ENCODE measurements at regions not wholly inside any gene's neighbourhood (a gene's known extent, or its start where the extent isn't known, plus 50 kb on each side); places are given as distances from the start of the nearest gene placed in this dataset.

DNA sequence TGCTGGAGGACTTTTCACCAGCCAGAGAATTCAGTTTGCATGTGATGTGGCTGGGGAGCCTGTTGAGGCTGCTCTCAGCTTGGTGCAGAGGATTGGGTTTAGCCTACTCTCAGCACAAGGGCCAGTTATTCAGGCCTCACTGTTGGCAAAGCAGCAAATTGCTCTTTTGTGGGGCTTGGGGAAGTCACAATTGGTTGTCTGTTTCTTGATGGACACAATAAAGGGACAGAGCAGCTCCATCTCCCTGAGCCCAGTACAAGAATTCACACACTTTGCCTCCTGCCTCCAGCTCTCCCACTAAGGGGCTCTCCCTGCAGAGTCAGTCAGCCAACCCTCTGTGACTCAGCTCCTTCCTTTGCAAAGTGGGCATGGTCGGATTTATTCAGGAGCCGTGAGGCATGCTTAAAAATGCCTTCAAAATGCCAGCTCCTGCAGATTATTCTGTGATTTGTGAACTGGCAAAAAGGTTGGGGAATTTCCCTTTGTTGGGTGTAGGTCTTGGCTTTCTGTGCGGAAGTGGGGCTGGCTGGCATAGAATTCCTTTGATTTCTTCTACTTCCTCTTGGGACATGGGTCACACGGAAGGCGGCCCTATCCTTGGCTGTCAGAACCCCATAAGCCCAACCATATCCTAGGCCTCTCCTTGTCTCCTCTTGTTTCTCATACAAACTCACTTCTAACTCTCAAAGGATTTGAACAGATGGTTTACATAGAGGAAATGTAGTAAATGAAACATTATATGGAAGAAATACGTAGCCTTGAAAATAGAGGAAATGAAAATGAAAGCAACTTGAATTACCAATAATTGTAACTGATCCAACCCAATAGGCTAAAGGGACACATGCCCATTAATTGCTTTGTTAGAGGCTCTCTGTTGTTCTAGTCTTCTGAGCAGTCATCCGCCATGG, 118.7 kb upstream of the CD180 start:
- TF ChIP-seq, protein P1, sequence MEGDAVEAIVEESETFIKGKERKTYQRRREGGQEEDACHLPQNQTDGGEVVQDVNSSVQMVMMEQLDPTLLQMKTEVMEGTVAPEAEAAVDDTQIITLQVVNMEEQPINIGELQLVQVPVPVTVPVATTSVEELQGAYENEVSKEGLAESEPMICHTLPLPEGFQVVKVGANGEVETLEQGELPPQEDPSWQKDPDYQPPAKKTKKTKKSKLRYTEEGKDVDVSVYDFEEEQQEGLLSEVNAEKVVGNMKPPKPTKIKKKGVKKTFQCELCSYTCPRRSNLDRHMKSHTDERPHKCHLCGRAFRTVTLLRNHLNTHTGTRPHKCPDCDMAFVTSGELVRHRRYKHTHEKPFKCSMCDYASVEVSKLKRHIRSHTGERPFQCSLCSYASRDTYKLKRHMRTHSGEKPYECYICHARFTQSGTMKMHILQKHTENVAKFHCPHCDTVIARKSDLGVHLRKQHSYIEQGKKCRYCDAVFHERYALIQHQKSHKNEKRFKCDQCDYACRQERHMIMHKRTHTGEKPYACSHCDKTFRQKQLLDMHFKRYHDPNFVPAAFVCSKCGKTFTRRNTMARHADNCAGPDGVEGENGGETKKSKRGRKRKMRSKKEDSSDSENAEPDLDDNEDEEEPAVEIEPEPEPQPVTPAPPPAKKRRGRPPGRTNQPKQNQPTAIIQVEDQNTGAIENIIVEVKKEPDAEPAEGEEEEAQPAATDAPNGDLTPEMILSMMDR (IDR thresholded peaks at IDR 0.05), result no peak
- TF ChIP-seq EZH2 (IDR thresholded peaks at IDR 0.05; ENCODE audit: borderline replicate concordance, insufficient read depth, low read depth, low read length, poor library complexity, severe bottlenecking), result no peak
- Histone ChIP-seq H3K4me1 (ENCODE audit: control insufficient read depth in 2 of 2, insufficient read depth in 2 of 2, low read length in 2 of 2) (peaks cover 11 to 14% of the 10 kb centered on the region in 2 donors), H2AFZ (ENCODE audit: insufficient read depth, low read depth, low read length, poor library complexity, severe bottlenecking) (peak overlapping the region; percentile 50), H3K9me3 (ENCODE audit: control extremely low read depth in 1 of 3, control insufficient read depth in 2 of 3, insufficient read depth in 1 of 3, low read length in 2 of 3) (peaks cover 0 to 10% (median 0%) of the 10 kb centered on the region in 3 donors), H3K27ac (ENCODE audit: low read length in 2 of 2) (peak overlapping the region; percentile 25 to 65), H3K4me3 (ENCODE audit: control extremely low read depth in 1 of 5, extremely low read depth in 1 of 5, insufficient read depth in 1 of 5, low read depth in 2 of 5, low read length in 4 of 5) (no peak overlapping the region), H3K79me2 (ENCODE audit: control insufficient read depth, insufficient read depth, low read length) (no peaks in the 10 kb centered on the region), H3K4me2 (replicated peaks; ENCODE audit: low read depth, low read length, poor library complexity, severe bottlenecking) (peak overlapping the region; percentile 53), H3K36me3 (replicated peaks in 1 of 2; ENCODE audit: control extremely low read depth in 1 of 2, control insufficient read depth in 1 of 2, extremely low read depth in 1 of 2, insufficient read depth in 2 of 2, low read length in 1 of 2) (no peaks in the 10 kb centered on the region), H3K9ac (ENCODE audit: low read length) (peak overlapping the region; percentile 26), H3K27me3 (replicated peaks in 1 of 4; ENCODE audit: control extremely low read depth in 1 of 4, control insufficient read depth in 3 of 4, insufficient read depth in 4 of 4, low read length in 3 of 4) (no peaks in the 10 kb centered on the region), H4K20me1 (ENCODE audit: control insufficient read depth, insufficient read depth, low read length, poor library complexity, severe bottlenecking) (no peaks in the 10 kb centered on the region)
- 86% methylated on average over 2 of the region's 7 CpGs for WGBS (ENCODE audit: insufficient coverage)
- peak overlapping the region; percentile 67 for H3K27ac Mint-ChIP-seq
- peak overlapping the region; percentile 20 for H3K4me3 Mint-ChIP-seq
- intact Hi-C loops (cut with micrococcal nuclease), result no loop called here
- H3K4me1 Mint-ChIP-seq, result peaks cover 13% of the 10 kb centered on the region
- H3K9me3 Mint-ChIP-seq (ENCODE audit: insufficient read depth), result peaks cover 4% of the 10 kb centered on the region
- DNase-seq (peak; percentile 47), ATAC-seq (ENCODE audit: low read depth) (peak; percentile 56)
- H3K27me3 Mint-ChIP-seq, result no peaks in the 10 kb centered on the region
- POLR2A ChIA-PET, result no interaction called here
- CTCF ChIA-PET, result no interaction called here

DNA sequence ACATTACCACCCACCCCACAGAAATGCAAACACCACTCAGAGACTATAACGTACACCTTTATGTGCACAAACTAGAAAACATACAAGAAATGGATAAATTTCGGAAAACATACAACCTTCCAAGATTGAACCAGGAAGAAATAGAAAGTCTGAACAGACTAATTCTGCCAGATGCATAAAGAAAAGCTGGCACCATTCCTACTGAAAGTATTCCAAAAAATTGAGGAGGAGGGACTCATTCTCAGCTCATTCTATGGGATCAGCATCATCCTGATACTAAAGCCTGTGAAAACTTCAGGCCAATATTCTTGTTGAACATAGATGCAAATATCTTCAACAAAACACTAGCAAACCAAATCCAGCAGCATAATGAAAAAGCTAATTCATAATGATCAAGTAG, 115.1 kb upstream of the CD180 start:
- H3K27ac Mint-ChIP-seq, result no peak overlapping the region
- intact Hi-C loops (cut with micrococcal nuclease), result no loop called here

More for the DNA sequence above, 115.1 kb upstream of the CD180 start:
- no peaks in the 10 kb centered on the region for H3K79me2 ChIP-seq (ENCODE audit: control insufficient read depth, insufficient read depth, low read length)
- H3K4me2 ChIP-seq (replicated peaks; ENCODE audit: low read depth, low read length, poor library complexity, severe bottlenecking), result no peak overlapping the region
- Mint-ChIP-seq H3K27me3 (no peaks in the 10 kb centered on the region), H3K4me3 (no peak overlapping the region), H3K4me1 (peaks cover 13% of the 10 kb centered on the region), H3K9me3 (ENCODE audit: insufficient read depth) (peaks cover 4% of the 10 kb centered on the region)
- H3K4me3 ChIP-seq (ENCODE audit: control extremely low read depth in 1 of 5, extremely low read depth in 1 of 5, insufficient read depth in 1 of 5, low read depth in 2 of 5, low read length in 4 of 5), result no peak overlapping the region
- DNase-seq (no peak), ATAC-seq (ENCODE audit: low read depth) (no peak)
- peaks cover 0 to 4% (median 0%) of the 10 kb centered on the region in 3 donors for H3K9me3 ChIP-seq (ENCODE audit: control extremely low read depth in 1 of 3, control insufficient read depth in 2 of 3, insufficient read depth in 1 of 3, low read length in 2 of 3)
- no peak for TF ChIP-seq EZH2 (IDR thresholded peaks at IDR 0.05; ENCODE audit: borderline replicate concordance, insufficient read depth, low read depth, low read length, poor library complexity, severe bottlenecking)
- TF ChIP-seq, protein P1 (IDR thresholded peaks at IDR 0.05), result no peak
- H3K36me3 ChIP-seq (replicated peaks in 1 of 2; ENCODE audit: control extremely low read depth in 1 of 2, control insufficient read depth in 1 of 2, extremely low read depth in 1 of 2, insufficient read depth in 2 of 2, low read length in 1 of 2), result no peaks in the 10 kb centered on the region
- ChIA-PET POLR2A (no interaction called here), CTCF (no interaction called here)
- no peaks in the 10 kb centered on the region for H3K27me3 ChIP-seq (replicated peaks in 1 of 4; ENCODE audit: control extremely low read depth in 1 of 4, control insufficient read depth in 3 of 4, insufficient read depth in 4 of 4, low read length in 3 of 4)
- no peak overlapping the region for H3K9ac ChIP-seq (ENCODE audit: low read length)
- WGBS (ENCODE audit: insufficient coverage), result no CpG with 5 or more reads among the region's 2 CpGs
- H3K27ac ChIP-seq (ENCODE audit: low read length in 2 of 2), result no peak overlapping the region
- no peak overlapping the region for H2AFZ ChIP-seq (ENCODE audit: insufficient read depth, low read depth, low read length, poor library complexity, severe bottlenecking)
- H4K20me1 ChIP-seq (ENCODE audit: control insufficient read depth, insufficient read depth, low read length, poor library complexity, severe bottlenecking), result no peaks in the 10 kb centered on the region
- peaks cover 11 to 14% of the 10 kb centered on the region in 2 donors for H3K4me1 ChIP-seq (ENCODE audit: control insufficient read depth in 2 of 2, insufficient read depth in 2 of 2, low read length in 2 of 2)

Measured in B cell (primary cell).